RPMI7951 (cell line): ENCODE measurements at regions not wholly inside any gene's neighbourhood (a gene's known extent, or its start where the extent isn't known, plus 50 kb on each side); places are given as distances from the start of the nearest gene placed in this dataset.

Source experiments
- DNase-seq: peaks from one replicate; pipeline ENCODE4 v3.0.0-alpha.2; 2012; ENCODE audit warnings: low read depth

DNA sequence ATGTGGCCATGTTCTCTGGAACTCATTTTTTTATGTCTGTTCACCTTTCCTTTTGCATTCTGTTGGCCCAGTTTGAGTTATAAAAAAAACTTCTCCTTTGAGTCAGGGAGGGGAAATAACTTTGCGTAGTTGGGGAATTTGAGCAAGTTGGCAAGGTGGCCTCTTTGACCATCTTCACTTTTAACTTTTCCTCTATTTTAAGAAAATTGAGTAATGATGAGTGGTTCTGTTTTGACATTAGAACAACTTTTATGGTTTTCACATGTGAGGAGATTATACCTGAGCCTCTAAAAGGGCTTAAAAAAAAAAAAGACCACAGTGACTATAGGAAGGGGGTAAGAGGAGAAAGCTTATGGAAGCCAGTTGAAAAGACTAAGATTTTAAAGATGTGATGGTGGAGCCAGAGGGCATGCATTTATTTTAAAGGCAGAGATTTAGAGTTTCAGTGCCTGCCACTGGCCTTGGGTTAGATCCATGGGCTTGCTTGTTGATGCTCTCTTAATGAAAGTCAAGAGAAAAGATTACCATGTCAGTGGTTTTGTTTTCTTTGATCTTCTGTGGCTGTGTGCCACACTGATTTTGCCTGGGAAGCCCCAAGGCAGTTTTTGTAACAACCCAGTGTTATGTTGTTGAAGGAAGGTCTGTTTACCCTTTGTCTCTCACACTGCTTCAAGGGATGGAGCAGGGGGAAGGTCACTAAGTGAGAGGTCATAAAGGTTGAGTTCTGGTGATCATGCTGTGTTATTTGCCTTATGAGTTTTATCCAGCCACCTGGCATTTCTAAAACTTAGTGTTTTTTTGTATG lies 219.7 kb upstream of the CD180 start:
- DNase-seq: peak; percentile 82

DNA sequence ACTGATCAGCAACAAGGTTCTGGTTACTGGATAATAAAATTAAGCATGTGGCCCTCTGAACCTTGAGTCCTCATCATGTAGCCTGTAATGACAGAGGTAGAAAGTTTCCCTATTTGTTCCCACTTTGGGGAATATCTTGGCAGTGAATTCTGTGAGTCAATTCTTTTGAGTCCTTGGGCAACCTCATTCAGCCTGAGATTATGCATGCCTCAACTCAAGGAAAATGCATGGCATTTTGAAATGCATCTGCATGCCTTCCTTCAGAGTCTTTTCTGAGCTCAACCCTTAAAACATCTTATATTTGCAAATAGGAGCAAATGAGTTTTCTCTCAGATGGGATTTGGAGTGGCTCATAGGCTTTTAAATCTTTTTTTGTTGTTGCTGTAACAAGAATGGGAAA lies 218.1 kb upstream of the CD180 start:
- DNase-seq: peak; percentile 12

DNA sequence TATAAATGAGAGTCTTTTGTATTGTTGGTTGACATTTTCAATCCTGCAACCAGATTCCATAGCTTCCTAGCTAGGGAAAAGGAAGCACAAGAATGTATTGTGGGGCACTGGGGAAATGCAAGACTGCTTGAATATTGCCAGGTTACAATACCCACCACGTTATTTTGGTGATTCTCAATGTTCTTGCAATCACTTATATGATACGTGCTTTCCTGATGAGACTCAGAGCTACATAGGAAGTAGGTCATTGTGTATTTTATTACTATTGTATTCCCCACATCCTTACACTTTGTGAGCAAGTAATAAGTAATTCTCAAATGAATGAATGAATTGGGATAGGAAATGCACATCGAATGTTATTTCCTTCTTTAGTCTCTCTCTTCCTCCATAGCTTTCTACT lies 217.1 kb upstream of the CD180 start:
- no peak for DNase-seq

DNA sequence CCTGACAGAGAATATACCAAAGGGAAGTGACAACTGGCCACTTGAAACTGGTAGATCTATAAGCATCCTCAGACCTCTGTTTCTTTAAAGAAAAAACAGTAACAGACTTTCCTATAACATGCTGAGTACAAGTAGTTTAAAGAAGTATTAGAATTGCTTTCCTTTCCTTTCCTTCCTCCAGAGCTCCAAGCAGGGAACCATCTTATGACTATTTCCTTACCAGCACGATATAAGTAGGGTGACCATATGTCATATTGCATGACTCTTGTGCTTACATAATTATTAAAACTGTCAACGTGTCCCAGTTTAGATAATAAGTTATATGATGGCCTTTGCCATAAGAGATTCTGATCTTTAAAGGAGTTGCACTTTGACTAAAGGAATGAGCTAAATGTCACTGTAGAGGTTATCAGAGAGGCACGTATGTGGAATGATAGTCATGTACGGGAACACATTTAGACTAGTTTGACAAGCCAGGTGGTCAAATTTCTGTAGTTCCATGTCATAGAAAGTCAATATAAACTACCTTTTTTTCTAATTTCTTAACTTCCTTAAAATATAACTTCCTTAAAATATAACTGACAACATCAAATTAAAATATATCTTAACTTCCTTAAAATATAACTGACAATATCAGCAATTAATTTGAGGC lies 212.7 kb upstream of the CD180 start:
- DNase-seq: no peak

DNA sequence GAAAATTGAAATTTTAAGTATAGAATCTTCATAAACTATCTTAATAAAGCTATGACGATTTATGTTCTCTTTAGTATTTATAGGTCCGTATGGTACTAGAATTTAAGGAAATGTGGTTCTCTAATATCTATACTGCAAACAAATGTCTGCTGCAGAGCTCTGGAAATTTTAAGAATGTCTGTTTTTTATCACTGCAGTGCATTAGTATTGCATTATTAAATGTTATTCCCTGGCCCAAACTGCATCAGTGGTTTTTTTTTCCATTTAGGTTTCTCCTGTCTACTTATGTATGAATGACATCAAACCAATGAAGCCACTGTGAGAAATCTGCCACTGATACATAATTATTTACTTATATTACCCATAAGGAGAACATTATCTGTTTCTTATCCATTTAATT lies 211.4 kb upstream of the CD180 start:
- DNase-seq: no peak

DNA sequence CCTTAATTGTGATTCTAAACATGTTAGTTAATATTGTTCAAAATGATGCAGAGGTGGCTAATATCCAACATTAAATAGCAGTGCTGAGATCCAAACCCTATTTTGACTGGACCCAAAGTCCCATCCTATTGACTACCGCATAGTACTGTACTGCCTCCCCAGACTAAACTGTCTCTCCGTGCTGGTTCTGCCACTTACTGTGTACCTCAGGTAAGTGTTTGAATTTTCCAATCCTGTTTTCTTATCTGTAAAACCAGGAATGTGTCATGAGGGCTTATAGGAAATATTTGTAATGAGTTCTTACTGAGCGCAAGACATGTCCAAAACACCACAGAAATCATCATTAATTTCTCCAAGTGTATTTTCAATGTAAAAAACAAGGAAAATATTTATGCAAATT lies 209.2 kb upstream of the CD180 start:
- DNase-seq: no peak

DNA sequence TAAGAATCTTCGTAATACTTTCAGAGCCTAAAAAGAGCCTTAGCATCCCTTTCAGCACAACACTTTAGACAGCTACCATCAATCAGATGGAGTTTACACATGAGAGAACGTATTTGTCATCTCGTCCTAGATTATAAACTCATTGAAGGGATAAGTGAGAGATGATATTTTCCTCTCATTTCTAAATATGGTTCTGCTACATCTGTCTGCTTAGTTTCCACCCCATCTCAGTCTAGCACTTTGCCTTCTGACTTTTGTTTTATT lies 208.4 kb upstream of the CD180 start:
- DNase-seq: no peak

DNA sequence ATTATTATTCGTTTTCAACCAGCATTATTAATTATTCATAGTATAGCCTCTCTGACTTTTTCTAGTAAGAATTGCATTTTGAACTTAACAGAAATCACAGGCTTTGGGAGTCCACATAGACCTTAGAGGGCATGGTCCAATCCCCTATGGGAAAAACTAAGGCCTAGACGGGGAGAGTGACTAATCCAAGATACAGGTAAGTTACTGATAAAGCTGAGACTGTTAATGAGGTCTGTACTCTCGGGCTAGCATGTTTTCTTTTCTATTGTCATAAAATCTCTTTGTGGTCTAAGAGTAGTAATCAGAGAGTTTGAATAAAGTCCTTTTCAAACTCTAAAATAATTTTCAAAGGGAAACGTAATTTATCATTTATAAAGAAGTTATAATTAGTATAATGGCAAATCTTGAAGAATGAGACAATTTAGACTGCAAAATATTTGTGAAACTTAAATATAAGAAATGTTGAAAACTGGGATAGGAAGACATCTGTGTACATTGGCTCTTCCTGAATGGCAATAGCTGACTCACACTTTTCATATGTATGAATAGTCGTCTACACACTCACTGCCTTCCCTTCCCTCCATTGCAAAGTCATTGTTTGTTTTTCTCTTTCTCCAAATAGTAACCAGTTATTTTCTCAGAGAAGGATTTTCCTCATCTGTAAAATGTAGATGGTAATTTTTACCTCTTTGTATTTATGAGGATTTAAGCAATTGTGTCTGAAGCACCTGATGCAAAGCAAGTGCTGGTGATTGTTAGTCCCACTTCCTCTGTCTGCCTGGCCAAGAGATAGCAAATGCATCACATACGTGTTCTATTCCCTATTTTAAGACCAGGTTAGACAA lies 207.9 kb upstream of the CD180 start:
- peak; percentile 3 for DNase-seq

DNA sequence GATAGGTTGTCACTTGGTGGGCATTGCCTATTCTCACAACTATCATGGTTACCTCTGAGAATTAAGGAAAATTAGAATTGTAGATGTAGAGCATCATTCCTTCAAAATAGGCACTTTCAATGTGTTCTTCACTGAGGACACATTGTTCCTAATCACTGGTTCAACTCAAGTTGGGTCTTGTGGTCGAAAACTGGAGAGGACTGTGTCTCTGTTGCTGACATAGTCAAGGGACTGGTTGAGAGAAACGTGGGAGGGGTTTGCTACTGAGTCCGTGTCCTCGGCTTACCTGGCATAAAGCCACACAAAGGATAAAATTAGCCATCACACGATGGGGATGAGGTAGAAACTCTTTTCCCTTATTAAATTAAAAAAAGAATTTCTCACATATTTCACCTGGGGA lies 205.9 kb upstream of the CD180 start:
- DNase-seq: no peak

DNA sequence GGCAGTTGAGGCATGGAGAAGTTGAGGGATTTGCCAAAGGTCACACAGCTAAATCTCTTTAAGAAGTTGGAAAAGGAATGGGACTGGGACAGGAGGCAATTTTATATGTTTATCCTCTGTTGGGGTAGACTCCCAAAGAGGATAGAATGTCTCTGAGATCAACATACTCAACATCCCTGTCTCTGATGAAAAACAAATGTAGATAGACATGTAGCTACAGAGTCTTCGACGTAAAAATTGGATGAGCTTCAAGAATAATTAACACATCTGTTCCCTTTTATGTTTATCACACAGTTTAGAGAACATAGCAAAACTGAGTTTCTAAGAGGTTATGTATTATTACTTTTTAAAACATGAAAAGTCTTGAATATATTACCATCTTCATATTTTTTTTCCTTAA lies 204.6 kb upstream of the CD180 start:
- no peak for DNase-seq

DNA sequence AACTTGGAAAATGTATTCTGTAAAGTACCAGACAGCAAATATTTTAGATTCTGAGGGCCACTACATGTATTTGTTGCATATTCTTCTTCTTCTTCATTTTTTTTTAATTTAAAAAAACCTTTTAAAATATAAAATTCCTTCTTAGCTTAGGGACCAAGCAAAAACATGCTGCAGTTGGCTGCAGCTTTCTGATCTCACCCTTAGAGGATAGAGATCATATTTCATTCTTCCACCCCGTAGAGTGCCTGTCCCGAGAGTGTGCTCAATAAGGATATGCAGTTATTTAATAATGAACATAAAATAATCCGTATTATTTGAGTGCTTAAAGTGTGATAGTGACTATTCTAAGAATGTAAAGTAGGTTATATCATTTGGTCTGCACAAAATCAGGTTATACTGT lies 204.2 kb upstream of the CD180 start:
- no peak for DNase-seq

DNA sequence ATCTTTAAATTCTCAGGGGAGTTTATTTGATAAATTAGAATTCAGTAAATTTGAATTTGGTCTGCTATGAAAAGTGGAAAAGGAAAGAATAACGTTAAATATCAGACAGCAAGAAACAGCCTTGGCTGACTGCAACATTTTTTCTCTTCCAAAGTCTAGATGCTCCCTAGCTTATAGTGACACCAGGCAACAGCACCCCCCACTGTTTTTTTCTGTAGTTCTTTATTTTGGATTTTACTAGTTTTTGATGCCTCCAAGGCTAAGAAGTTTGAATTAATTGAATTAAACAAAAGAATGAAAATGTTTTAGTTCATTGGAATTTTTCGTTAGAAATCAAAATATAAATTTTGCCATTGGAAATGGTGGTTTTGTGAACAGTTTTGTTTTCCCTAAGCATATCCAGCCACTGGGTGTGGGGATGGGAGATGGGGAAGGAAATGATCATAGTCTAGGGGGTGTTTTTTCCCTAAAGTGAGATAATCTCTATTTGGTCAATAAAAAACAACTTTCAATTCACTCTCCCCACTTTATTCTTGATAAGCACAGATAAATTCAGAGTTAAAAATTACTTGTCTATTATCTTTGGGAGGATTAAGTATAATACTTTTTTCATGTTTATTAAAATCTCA lies 199.3 kb upstream of the CD180 start:
- DNase-seq: peak; percentile 13

DNA sequence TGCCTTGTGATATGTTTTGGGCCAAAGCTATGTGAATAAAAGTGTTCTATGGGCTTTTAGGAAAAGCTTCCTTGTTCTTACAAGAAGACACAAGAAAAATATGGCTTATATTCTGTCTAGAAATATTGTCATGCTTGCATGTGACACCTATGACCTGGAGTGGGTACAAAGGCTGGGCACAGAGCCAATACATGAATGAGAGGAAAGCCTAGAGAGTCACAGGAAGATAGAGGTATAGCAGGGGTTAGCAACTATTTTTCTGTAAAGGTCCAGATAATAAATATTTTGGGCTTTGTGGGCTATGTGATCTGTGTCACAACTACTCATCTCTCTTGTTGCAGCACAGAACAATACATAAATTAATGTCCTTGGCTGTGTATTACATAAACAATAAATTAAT lies 196.6 kb upstream of the CD180 start:
- no peak for DNase-seq

DNA sequence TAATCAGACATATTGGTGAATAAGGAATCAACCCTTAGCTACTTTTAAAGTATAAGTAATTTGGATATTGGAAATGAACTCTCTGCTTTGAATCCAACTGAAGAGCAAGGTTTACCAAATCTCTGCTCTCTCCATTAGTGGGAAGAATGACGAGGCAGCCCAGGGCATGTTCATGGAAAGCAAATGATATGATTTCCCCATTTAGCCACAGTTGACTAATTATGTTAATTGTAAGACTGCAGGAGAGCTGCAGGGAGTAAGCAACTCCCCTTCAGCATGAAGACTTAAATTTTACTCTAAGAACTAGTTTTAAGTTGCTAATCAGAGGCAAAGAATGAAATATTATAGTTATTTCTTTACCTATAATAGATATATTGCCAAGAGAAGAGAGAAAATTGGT lies 194.3 kb upstream of the CD180 start:
- DNase-seq: peak; percentile 10

DNA sequence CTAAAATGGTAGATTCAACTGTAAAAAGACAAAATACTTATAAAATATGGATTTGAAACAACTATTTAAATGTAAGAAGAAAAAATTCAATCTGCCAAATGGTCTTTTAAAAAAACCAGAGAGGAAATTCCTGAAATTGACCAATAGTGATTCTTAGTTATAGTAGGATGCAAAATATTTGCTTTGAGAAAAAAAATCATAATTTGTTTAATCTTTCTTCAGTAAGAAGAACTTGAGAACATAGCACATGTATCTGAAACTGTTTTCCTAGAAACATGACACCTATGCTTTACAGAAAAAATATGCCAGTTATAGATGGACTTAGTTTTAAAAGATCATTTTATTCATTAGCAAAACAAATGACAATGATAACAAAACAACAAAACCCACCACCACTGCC lies 186.9 kb upstream of the CD180 start:
- no peak for DNase-seq

DNA sequence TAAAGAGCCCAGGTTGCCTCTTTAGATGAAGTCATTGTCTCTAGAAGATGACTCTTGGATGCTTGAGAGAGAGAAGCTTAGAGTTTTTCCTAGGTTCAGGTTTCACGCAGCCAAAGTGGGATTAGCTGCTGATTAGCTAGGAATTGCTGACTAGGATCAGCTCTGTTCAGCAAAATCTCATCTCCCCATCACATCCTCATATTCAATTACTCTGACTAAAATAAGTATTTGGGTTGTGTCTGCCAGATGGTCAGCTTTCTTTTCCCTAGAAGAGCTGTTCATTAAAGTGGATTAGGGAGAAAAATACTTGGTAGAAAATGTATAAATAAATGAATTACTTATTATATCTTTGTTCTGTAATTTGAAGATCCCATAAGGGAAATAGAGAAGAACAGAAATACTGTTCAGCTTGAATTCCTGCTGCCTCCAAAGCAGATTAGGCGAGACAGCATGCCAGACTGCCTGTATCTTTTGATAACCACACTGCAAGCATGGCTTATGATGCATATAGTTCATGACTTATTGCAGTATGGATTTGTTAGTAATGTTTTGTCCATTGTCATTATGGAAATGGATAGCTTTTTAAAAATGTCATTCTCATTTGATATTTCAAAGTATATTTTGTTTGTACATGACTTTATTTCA lies 184.8 kb upstream of the CD180 start:
- DNase-seq: no peak

DNA sequence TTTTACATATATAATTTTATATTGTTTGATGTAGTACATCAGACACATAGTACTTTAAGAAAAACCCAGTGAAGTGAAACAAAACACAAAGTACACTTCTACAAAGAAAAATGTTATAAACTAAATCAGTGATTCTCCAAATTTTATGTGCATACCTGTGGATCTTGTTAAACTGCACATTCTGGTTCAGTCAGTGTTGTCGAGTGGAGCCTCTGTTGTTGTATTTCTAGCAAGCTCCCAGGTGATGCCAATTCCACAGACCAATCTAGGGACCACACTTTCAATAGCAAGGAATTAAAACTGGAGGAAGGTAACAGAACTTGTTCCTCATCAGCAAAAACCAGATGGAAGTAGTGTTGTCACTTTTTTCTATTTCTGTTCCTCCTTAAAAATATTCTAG lies 183.8 kb upstream of the CD180 start:
- no peak for DNase-seq

DNA sequence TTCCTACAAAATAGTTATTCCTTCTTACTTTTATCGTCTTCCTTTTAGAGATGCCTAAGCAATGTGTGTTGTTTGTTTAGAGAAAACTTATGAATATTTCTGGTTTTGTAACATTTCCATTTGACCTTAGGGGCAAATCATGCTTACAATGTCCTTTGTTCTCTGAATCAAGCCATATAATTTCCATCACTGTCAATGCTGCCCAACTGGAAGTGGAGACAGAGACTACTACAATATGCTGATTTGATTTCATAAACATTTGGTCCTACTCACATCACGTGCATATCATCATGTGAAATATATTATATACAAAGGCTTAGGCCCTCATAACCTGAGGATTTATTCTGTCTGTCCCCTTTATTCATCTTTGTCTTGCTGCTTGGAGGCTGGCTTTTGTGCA lies 183.2 kb upstream of the CD180 start:
- DNase-seq: no peak

DNA sequence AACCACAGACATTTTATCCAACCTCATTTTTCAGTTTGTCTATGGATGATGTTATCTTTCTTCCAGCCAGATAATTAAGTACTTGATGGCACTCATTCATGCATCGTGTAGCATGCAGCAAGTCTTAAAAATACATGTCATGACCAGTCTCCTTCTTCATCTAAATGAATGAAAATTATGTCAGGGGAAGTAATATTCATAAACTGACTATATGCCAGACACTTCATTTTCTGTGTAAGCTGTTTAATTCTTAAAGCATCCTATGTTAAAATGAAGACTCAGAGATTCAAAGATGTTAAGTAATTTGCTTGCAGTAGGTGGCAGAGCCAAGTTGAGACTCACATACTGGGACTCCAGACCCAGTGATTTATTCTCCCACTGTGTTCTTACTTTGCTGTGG lies 181.7 kb upstream of the CD180 start:
- DNase-seq: no peak

DNA sequence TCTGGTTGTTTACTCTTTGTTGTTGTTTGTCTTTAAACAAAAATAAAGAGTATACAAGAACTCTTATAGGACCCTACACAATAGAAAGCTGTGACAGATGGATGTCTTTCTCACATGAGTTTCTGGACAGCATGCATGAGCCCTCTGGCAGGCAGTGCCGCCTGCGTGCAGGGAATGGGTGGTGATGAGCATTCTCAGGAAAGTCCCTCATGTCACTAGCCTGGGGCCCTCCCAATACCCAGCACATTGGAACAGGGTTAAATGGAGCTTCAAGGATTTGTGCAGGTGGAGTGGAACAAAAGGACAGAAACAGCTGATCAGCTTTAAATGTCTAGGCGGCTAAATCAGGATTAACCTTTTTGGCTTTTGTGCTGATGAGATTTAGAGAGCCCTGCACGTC lies 181.0 kb upstream of the CD180 start:
- DNase-seq: peak; percentile 39

DNA sequence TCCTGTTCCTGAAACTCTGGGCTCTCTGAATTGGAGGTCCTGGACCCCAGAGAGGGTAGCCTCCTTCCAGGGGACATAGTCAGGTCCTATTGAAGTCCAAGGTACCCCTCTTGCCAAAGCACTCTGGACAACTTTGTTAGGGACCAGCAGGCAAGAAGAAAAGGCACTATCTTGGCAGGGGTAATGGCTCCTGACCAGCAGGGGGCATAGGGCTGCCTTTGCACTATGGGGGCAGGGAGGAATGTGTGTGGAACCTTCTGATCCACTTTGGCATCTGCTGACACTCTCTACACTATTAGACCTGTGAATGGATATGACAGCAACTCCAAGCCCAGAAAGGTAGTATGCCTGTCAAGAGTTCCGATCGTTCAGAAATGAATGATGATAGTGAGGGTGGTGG lies 179.0 kb upstream of the CD180 start:
- DNase-seq: no peak

DNA sequence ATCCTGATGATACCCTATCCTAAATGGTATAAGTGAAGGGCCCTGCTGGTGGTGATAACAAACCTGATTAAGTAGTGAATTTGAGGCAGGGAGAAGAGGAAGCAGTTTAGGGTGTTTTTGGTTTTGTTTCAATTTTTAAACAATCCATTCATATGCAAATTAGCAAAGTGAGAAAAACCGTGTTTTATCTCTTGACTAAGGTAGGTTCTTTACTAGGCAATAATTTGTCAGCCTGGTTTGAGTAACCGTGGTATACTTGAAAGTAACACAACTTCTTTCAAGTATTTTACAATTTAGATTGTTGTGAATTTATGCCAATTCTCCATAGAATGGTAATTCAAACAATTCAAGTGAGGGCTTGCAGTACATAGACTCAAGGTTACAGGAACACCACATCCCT lies 177.8 kb upstream of the CD180 start:
- DNase-seq: no peak
